ENCODE measurements at regions not wholly inside any gene's neighbourhood (a gene's known extent, or its start where the extent isn't known, plus 50 kb on each side); places are given as distances from the start of the nearest gene placed in this dataset.

- no peak for ATAC-seq
- DNase-seq, result no peak
These were observed 66.8 kb upstream of the PLS3 start for GRCh38 chrX:115494161-115494560.

GRCh38 chrX:115499112-115499805 is 61.7 kb upstream of the PLS3 start:
- DNase-seq (no peak), ATAC-seq (no peak)

GRCh38 chrX:115503099-115503498 is 57.9 kb upstream of the PLS3 start:
- no peak for DNase-seq
- ATAC-seq, result no peak

GRCh38 chrX:115504167-115504566 is 56.8 kb upstream of the PLS3 start:
- ATAC-seq, result no peak
- no peak for DNase-seq

All from stimulated activated naive CD8-positive, alpha-beta T cell treated with anti-CD3 and anti-CD28 coated beads, Interleukin-15, Interleukin-2, amounts not matched to agents 100 U/mL and 50 U/mL, for 24 hours (primary cell).